HG02678 (cell line): ENCODE measurements at regions not wholly inside any gene's neighbourhood (a gene's known extent, or its start where the extent isn't known, plus 50 kb on each side); places are given as distances from the start of the nearest gene placed in this dataset.
"Not testable (repeated sequence)": the region's sequence is repeated elsewhere in the genome, so short reads cannot be mapped to it uniquely, and the experiment has no call there.

Source experiments
- ATAC-seq: cut with Tn5 transposase; IDR thresholded peaks from one replicate; pipeline ENCODE4 v1.9.1; 2021; ENCODE audit warnings: mild to moderate bottlenecking, moderate library complexity; ENCODE audit not compliant: unreplicated experiment

- no peak for ATAC-seq
Measured at GRCh38 chr17:12195418-12195817, 174.7 kb downstream of the MAP2K4 start.

GRCh38 chr17:12201294-12201880 lies 180.7 kb downstream of the MAP2K4 start:
- ATAC-seq = no peak

GRCh38 chr17:12209632-12210191 lies 189.0 kb downstream of the MAP2K4 start:
- ATAC-seq = no peak

GRCh38 chr17:12220714-12221439 lies 200.2 kb downstream of the MAP2K4 start:
- not testable (repeated sequence) for ATAC-seq

- ATAC-seq = no peak
Measured at GRCh38 chr17:12222392-12222791, 201.7 kb downstream of the MAP2K4 start.

- no peak for ATAC-seq
Measured at GRCh38 chr17:12227547-12227946, 206.9 kb downstream of the MAP2K4 start.

- no peak for ATAC-seq
Measured at GRCh38 chr17:12229335-12229734, 208.7 kb downstream of the MAP2K4 start.

GRCh38 chr17:12230481-12231354 lies 210.0 kb downstream of the MAP2K4 start:
- no peak for ATAC-seq

- no peak for ATAC-seq
Measured at GRCh38 chr17:12231355-12231682, 210.6 kb downstream of the MAP2K4 start.

- not testable (repeated sequence) for ATAC-seq
Measured at GRCh38 chr17:12239021-12239420, 218.3 kb downstream of the MAP2K4 start.

- ATAC-seq = no peak
Measured at GRCh38 chr17:12242345-12242954, 221.8 kb downstream of the MAP2K4 start.

- ATAC-seq = no peak
Measured at GRCh38 chr17:12247761-12248160, 227.1 kb downstream of the MAP2K4 start.

GRCh38 chr17:12250973-12251372 lies 230.3 kb downstream of the MAP2K4 start:
- no peak for ATAC-seq

GRCh38 chr17:12252462-12252861 lies 231.8 kb downstream of the MAP2K4 start:
- no peak for ATAC-seq

GRCh38 chr17:12254460-12254859 lies 233.8 kb downstream of the MAP2K4 start:
- no peak for ATAC-seq

GRCh38 chr17:12256380-12256995 lies 235.8 kb downstream of the MAP2K4 start:
- peak; percentile 68 for ATAC-seq

GRCh38 chr17:12257176-12257575 lies 236.5 kb downstream of the MAP2K4 start:
- no peak for ATAC-seq

GRCh38 chr17:12261354-12261753 lies 240.7 kb downstream of the MAP2K4 start:
- no peak for ATAC-seq

GRCh38 chr17:12269751-12270150 lies 249.1 kb downstream of the MAP2K4 start:
- ATAC-seq = no peak

GRCh38 chr17:12277827-12278226 lies 257.1 kb downstream of the MAP2K4 start:
- no peak for ATAC-seq

GRCh38 chr17:12282056-12282455 lies 261.4 kb downstream of the MAP2K4 start:
- ATAC-seq = no peak
